GM21381 (cell line): ENCODE measurements at regions not wholly inside any gene's neighbourhood (a gene's known extent, or its start where the extent isn't known, plus 50 kb on each side); places are given as distances from the start of the nearest gene placed in this dataset.

Experiments
- ATAC-seq: cut with Tn5 transposase; IDR thresholded peaks from one replicate; pipeline ENCODE4 v1.9.1; 2021; ENCODE audit warnings: mild to moderate bottlenecking, moderate library complexity; ENCODE audit not compliant: unreplicated experiment

DNA sequence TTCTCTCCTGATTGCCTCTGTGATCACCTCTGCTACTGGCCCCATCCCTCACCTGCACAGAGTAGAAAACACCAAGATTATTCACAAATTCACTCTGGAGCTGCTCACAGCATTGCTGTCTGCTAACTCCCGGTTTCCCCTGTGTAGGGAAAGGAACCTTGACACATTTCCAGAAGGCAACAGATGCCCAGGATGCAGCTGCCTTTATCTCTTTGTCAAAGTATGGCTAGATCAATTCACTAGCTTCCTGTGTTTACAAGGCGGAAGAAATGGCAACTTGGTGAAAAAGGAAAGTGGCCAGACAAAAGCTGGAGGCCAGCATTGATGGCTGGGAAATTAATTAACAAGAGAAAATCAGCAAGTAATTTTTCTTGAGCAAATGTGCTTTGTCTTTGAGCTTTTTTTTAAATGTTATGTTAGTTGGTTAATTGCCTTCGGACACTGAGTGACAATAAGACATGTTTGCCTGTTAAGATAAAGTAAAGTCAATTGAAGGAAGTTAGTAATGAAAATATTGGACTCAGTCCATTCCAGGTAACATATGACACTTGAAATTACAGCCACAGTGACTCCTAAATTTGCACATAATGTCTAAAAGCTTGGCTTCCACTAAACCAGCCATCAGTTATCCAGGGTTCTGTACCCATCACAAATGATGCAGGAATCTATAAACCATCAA is 394.6 kb upstream of the IL12A start:
- no peak for ATAC-seq

DNA sequence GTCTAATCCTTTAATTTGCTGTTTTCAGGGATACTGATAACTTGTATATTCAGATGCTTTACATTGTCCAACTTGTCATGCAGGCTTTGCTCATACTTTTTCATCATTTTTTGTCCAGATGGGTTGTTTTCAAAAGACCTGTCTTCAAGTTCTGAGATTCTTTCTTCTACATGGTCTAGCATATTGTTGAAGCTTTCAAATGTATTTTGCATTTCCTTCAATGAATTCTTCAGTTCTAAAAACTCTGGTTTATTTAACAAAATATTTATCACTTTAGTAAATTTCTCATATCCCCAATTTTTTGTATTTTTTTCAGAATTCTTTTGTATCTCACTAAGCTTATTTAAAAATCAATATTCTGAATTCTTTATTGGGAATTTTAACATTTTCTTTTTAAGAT is 388.3 kb upstream of the IL12A start:
- no peak for ATAC-seq

DNA sequence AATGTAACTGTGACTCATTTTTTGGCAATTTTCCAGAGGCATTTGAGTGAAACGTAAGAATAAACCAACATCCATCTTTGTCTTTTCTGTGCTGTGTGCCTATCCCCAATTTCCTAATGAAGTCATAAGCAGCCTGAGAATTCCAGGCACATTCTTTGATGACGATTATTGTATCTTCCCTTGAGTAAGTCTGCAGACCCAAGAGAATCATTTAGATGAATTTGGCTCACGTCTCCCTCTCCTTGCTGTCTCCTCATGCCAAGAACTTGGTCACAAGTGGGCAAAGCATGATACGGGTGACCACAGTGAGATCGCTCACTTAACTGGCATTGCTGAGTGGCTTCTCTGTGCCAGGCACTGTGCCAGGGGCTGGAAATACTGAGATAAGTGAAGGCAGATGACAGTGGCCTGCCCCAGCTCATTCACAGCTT is 384.5 kb upstream of the IL12A start:
- ATAC-seq, result no peak

DNA sequence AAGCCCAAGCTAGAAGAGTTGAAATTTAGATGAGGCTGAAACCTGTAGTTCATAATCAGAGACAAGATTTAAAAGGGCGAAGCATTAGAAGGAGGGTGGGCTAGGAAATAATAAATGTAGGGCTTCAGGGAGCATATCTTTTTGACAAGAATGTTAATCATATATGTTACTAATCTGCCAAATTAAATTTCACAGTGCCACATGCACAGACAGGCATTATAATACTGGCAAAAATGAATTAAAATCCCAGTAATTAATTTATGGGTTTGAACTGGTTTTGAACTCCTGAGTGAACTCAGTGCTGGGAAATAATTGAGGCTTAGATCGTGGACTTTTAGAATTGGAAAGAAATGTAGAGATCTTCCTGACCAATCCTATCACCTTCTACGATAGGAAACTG is 383.5 kb upstream of the IL12A start:
- no peak for ATAC-seq

DNA sequence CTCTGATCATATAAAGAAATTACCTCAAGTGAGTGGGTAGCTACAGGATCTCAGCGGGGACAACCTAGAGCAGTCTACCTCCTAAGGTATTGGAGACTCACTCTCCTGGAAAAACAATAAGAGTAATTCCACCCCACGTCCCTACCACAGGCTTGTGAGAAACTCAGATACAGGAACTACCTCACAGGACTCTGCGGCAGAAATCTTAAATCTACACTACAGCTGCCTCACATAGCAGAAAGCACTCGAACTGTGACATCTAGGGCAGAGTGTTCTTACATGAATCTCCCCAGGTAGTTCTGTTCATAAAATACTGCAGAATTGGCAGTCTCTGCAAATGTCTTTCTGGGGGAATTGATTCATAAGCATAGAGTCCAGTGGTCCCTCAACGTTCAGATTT is 382.9 kb upstream of the IL12A start:
- no peak for ATAC-seq

DNA sequence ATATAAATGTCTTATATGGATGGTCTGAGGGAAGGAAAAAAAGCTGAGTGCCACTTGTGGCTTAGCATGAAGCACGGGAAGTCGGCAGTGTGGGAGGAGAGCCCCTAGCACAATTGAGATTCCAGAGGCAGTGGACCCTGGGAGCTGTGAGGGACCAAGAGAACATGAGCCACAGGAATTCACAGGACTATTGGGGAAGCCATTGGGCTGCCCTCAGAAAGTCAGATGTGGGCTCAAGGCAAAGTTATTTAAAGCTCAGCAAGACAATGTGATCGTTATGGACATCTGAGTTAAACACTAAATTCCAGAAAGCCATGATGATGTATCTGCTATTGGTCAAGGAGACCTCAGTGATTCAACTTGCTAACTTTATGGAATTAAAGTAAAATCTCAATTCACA is 380.8 kb upstream of the IL12A start:
- no peak for ATAC-seq

DNA sequence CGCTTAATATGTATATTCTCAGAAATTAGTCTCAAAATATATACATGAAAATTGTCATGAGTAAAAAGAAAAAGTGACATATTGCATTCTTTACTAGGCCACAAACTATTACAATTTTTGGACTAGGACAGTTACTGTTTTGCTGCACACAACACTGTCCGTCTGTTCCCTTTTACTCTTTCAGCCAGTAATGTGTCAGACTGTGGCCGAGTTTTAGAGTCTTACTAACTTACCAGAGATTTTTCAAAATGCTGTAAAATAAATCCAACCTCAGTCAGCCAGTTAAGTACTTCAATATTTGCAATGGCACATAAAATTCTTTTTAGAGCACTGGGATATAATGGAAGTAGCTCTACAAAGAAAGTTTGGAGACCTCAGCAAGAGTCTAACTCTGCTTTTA is 380.3 kb upstream of the IL12A start:
- no peak for ATAC-seq

DNA sequence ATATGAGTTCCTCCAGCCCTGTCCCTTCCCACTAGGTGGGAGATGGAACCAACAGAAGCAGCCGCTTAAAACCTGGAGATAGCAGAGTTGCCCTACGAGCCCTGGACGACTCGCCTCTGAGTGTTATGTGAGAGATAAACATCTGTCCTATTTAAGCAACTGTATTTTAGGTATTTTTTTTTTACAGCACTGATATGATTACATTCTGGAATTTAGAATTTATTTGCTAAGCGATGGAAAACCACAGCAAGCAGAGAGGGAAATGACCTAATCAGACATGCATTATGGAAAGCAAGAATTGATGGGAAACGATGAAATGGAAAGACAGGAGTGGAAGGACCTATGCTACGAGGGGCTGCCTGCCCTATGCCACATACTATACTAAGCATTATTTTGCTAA is 379.0 kb upstream of the IL12A start:
- no peak for ATAC-seq

DNA sequence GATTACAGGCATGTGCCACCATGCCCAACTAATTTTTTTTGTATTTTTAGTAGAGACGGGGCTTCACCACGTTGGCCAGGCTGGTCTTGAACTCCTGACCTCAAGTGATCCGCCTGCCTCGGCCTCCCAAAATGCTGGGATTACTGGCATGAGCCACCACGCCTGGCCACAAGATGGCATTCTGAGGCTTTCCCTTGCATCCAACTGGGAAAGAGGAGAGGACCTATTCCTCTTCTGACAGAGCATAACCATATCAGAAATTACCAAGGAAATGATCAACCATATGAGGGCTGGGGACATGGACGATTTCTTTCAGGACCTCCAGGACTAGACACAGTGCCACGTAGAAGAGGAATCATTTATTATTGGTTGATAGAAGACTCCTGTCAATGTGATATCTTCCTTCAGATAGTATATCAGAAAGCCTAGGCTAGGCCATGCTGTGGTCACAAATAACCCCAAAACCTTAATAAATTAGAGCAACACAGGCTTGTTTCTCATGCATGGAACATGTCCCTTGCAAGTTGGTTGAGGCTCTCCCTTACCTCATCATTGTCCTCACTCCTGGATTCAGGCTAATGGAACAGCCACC is 372.3 kb upstream of the IL12A start:
- no peak for ATAC-seq

DNA sequence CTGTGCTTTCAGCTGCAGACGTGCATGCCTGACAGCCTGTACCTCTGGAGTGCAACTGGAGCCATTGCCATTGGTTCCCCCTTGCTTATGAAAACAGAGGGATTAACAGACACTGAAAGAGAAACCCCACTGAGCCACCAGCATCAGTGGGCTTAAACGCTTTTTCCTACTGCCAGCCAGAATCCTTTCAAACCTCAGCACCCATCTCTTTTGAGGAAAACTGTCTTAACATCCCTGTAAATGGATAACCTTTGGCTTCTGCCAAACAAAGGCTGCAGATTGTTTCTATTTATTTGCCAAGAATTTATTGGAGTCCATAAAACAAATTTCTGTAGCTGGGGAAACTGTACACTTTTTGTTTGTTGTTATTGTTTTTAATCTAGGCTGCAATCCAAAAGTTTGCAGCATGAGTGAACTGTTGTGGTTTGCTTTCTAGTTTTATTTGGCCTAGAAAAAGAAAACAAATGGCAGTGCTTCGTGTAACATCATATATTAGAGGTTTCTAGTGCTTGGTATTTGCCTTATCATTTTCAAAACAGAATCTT is 369.2 kb upstream of the IL12A start:
- no peak for ATAC-seq

DNA sequence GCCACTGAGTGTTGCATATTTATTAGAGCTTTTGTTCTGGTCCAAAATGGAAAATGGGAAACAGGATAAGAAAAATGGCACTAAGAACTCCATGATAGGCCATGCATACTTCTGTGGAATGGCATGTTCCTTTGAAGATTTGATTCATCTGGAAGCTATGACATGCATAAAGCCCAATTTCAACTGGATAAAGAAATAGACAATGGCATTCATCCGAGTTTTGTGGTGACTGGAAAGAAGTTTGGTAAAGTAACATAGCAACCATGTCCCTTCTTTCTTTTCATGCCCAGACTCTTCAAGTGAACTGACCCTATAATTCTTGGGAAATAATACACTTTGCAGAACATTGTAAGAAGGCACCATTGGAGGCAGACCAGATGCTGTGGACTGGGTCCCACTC is 368.4 kb upstream of the IL12A start:
- ATAC-seq, result no peak

DNA sequence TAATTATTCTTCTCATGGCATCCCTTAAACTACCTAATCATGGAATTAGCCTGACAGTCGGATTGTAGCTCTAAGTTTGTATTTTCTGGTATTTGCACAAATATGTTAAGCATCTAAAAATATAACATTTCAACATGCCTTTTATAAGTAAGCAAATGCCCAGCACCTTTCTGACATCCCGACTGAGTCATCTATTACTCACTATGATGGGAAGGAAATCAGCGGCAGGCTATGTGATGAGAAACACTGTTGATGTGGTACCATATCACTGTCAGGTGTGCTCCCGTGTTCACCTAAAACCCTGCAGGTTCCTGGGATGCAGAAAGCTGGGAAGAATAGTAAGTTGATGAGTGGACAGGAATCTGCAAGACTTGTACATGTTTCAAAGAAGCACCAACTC is 367.8 kb upstream of the IL12A start:
- ATAC-seq, result no peak

DNA sequence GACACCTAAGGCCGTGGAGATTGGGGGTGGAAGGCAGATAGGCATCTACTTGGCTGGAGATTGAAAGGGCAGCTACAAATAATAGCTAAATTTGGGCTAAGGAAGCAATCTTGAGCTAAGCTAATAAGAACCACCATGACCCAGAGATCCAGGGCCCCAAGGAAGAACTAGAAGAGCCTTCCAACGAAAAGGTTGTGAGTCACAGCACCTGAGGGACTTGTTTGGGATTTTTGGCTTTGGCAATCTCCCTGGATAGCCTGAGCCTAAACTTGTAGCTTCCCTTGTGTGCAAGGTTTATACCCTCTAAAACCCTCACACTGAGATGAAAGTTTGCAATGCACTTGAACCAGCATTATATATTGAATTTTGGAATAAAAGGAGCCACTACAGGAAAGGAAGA is 364.0 kb upstream of the IL12A start:
- no peak for ATAC-seq

DNA sequence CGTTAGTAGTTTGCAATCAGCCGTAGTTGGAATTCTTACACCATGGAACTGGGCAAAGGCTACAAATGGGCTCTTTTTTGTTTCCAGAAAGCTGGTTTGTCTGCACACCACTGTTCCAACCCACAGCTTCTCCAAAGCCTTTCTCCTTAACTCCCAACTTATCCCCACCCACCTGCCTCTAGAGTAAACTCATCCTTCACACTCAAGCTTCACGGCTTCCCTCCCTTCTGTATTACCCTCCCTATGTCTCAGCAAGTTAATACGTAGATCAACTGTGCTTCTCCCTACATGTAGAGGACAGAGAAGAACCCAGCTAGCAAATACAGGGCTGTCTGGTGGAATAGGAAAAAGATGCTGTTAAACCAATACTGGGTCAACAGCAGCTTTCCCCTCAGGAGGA is 363.0 kb upstream of the IL12A start:
- no peak for ATAC-seq

DNA sequence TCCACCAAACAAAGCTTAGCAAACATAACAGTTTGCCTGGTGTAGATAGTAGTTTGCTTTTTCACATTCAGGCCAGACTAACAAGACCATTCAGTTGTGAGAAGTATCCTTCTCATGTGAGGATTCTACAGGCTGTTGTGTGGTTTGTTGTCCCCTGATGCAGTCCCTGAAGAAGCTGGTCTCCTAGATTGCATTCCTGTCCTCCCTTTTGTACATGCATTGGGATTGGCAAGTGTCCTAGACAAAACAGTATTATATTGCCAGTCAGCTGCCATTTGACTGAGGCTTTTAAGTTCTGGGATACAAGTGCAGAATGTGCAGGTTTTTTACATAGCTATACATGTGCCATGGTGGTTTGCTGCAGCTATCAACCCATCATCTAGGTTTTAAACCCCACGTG is 362.0 kb upstream of the IL12A start:
- ATAC-seq, result no peak

DNA sequence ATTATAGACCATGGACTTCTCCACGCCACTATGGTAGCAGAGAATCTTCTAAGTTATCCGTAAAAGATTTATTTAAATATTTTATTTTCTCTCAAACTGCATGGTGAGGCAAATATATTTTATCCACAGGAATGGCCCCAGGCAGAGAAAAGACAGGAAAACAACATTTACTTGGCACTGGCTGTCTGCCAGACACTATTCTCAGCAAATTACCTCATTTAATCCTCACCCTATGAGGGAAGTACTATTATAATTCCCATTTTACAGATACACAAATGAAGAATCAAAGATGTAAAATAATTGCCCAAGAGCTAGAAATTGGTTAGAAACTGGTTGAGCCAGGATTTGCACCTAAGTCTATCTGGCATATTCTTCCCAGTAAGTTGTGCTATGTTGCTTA is 361.4 kb upstream of the IL12A start:
- ATAC-seq, result no peak

DNA sequence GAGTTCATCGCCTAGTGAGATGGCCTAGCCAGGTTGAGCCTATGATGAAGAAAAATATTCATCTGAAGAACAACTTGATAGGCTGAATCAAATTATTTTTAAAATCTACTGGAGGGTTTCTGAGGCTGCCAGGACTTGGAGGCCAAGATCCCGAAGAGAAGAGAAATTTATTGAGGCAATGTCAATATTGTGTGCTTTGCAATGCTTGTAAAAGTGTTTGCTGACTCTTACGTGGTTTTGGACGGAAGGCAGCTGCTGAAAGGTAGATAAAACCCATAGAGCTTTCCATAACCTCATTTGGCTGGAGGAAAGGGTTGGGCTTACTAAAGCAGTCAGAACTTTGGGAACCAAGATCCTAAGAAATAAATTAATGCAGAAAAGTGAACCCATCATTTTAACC is 361.0 kb upstream of the IL12A start:
- no peak for ATAC-seq

DNA sequence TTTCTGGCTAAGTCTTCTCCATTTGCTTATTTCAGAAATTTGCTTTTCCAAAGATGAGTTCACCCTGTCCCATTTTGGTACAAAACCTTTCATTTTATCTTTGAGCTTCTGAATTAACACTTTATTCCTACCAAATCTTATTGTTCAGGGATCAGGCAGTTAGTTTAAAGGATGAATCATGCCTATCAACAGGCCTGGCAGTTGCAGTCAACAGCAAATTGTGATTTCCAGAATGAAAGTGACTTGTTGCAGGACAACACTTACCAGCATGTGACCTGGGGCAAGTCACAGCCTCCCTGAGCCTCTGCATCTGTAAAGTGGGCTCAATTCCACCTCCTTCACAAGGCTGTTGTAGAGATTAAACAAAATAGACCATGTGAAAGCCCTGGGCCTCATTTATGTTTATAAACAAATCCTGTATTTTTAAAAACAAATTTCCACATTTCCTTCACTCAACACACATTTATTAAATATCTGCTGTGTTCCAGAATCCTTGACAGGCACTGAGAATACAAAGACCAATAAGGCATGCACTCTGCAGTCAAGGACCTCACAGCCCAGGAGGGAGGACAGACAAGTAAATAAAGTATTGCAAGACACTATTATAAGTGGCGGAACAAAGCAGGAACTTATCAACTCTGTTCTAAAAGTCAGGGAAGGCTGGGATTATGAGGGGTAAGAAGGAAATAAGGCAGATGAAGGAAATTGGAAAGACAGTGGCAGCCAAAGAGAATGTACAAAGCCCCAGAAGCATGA is 359.1 kb upstream of the IL12A start:
- no peak for ATAC-seq

DNA sequence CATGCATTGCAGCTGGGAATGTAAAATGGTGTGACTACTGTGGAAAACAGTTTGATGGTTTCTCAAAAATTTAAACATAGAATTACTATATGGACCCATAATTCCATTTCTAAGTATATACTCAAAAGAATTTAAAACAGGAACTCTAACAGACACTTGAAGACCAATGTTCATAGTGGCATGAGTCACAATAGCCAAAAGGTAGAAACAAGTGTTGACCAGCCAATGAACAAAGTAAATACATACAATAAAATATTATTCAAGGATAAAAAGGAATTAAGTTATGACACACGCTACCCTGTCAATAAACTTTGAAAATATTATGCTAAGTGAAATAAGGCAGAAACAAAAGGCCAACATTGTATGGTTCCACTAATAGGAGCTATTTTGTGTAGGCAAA is 357.4 kb upstream of the IL12A start:
- no peak for ATAC-seq

DNA sequence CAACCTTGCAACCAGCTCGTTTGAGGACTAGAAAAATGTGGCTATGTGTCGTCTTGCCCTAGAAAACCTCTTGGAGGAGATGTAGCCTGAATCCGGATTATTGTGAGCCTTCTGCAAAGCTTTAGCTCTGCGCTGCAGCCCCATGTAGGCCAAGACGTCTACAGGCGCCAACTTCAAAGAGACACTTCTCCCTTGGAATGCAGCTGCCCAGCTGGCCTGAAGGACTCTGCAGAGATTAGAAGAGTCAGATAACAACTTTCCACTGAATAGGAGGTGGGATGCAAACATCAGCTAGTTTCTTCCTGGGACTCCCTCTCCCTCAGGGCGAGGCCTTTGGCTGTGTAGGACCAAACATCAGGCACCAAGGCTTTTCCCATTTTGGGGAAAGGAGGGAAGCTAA is 356.5 kb upstream of the IL12A start:
- ATAC-seq, result no peak

DNA sequence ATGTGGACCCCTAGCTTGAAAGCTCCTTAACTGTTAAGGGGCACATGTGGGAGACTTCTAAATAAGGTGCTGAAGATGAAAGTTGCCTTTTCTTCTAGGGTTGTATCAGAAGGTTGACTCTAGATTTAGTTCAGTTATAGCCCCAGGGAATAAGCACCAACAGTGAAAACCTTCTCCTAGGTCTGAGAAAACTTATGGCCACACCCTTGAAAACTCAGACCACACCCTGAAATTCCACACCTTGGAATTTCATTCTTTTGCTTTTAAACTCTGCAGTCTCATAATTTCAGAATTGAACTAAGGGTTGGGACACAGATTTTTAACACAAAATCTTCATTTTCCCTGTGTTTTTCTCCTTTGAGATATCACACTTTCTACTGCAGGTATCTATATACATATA is 355.8 kb upstream of the IL12A start:
- ATAC-seq, result no peak

DNA sequence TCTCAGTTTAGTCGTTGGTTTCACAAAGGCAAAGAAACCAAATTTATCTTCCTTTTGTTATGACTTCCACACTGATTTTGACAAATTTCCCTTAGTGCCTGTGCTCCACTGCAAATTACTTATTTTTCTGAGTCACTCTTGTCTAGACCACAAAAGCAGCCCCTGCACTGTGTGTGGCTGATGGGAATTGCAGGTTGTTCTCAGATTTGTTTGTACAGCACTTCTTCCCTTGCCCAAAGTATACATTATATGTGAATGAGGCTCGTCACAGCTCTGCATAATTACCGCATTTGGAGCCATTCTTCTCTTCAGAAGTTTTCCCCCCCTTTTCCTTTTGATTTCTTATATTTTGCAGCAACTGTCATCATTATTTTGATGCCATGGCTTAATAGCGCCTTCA is 354.2 kb upstream of the IL12A start:
- ATAC-seq, result no peak
